IMR-90 (cell line): ENCODE measurements at regions not wholly inside any gene's neighbourhood (a gene's known extent, or its start where the extent isn't known, plus 50 kb on each side); places are given as distances from the start of the nearest gene placed in this dataset.

Source experiments
- ATAC-seq: fragments of 200-7000 bp; cut with Tn5 transposase; 2 replicates; pipeline ENCODE4 v1.9.1; 2020; ENCODE audit warnings: low read depth, mild to moderate bottlenecking, moderate library complexity
- BruUV-seq: library from RNA; stranded (reverse); fragments of 400-500 nt; replicated peaks from 2 replicates; lab custom pipeline; 2021; lab: Mats Ljungman, UMichigan
- CTCF ChIA-PET: fragments of 300-600 bp; formaldehyde crosslinking; extraction: SDS; loops from one replicate; lab custom pipeline; 2021; ENCODE audit warnings: antibody characterized with exemption; lab: Yijun Ruan, JAX
- POLR2A ChIA-PET: fragments of 300-600 bp; sonication (Branson Sonifier 250); formaldehyde crosslinking; loops from one replicate; lab custom pipeline; 2022; ENCODE audit warnings: antibody characterized with exemption; ENCODE audit not compliant: unreplicated experiment; lab: Charles Lee
- DNase-seq: peaks from one replicate; pipeline ENCODE4 v3.0.0; 2013
- H2AFZ ChIP-seq: replicated peaks from 2 replicates; pipeline ENCODE3; 2013; ENCODE audit warnings: low read length, mild to moderate bottlenecking; ENCODE audit not compliant: poor library complexity
- H2AK5ac ChIP-seq: 2 replicates; pipeline ENCODE4 v1.6.1; 2013; ENCODE audit warnings: low read depth, low read length, inconsistent platforms
- H2AK9ac ChIP-seq: replicated peaks from 2 replicates; pipeline ENCODE3; 2013; ENCODE audit warnings: mild to moderate bottlenecking, low read depth, low read length, moderate library complexity; ENCODE audit not compliant: poor library complexity
- H2BK120ac ChIP-seq: 2 replicates; pipeline ENCODE4 v1.6.1; 2013; ENCODE audit warnings: low read depth, low read length, inconsistent platforms
- H2BK15ac ChIP-seq: 3 replicates; pipeline ENCODE4 v1.6.1; 2013; ENCODE audit warnings: low read depth, low read length, inconsistent platforms
- H2BK20ac ChIP-seq: 2 replicates; pipeline ENCODE4 v1.6.1; 2013; ENCODE audit warnings: low read depth, mild to moderate bottlenecking, inconsistent platforms, low read length, moderate library complexity
- H2BK5ac ChIP-seq: 2 replicates; pipeline ENCODE4 v1.6.1; 2013; ENCODE audit warnings: mild to moderate bottlenecking, low read depth, low read length, inconsistent platforms; ENCODE audit not compliant: poor library complexity, severe bottlenecking
- H3K14ac ChIP-seq: replicated peaks from 2 replicates; pipeline ENCODE4 v1.6.1; 2013; ENCODE audit warnings: low read depth, low read length, inconsistent platforms
- H3K18ac ChIP-seq: 2 replicates; pipeline ENCODE4 v1.6.1; 2013; ENCODE audit warnings: low read depth, low read length, control low read depth
- H3K23ac ChIP-seq: 2 replicates; pipeline ENCODE4 v1.6.1; 2013; ENCODE audit warnings: low read depth, low read length, inconsistent platforms
- H3K27ac ChIP-seq: 2 replicates; pipeline ENCODE4 v1.5.1; 2013; ENCODE audit warnings: mild to moderate bottlenecking, control low read depth, low read length; ENCODE audit not compliant: insufficient read depth
- H3K27me3 ChIP-seq: 2 replicates; pipeline ENCODE4 v1.6.1; 2013; ENCODE audit warnings: low read length; ENCODE audit not compliant: control insufficient read depth, insufficient read depth
- H3K36me3 ChIP-seq: 2 replicates; pipeline ENCODE4 v1.6.1; 2013; ENCODE audit warnings: low read length, mixed read lengths; ENCODE audit not compliant: control insufficient read depth, insufficient read depth
- H3K4ac ChIP-seq: 2 replicates; pipeline ENCODE4 v1.6.1; 2013; ENCODE audit warnings: low read depth, low read length, inconsistent platforms
- H3K4me1 ChIP-seq: 2 replicates; pipeline ENCODE4 v1.6.1; 2013; ENCODE audit warnings: low read length, mixed read lengths; ENCODE audit not compliant: control insufficient read depth, insufficient read depth
- H3K4me2 ChIP-seq: 2 replicates; pipeline ENCODE4 v1.6.1; 2013; ENCODE audit warnings: low read depth, mild to moderate bottlenecking, control low read depth, low read length, moderate library complexity
- H3K4me3 ChIP-seq: 2 replicates; pipeline ENCODE4 v1.5.1; 2013; ENCODE audit warnings: low read depth, mild to moderate bottlenecking, control low read depth, low read length, moderate library complexity; ENCODE audit not compliant: insufficient read depth
- H3K56ac ChIP-seq: 2 replicates; pipeline ENCODE4 v1.6.1; 2013; ENCODE audit warnings: low read length, inconsistent platforms; ENCODE audit not compliant: insufficient read depth; ENCODE audit errors: extremely low read depth
- H3K79me1 ChIP-seq, 2 experiments: 2 replicates each; pipeline ENCODE4 v1.6.1; 2013; ENCODE audit warnings: low read length in 2 of 2, inconsistent platforms in 1 of 2, low read depth in 1 of 2
- H3K9ac ChIP-seq: 2 replicates; pipeline ENCODE4 v1.6.1; 2013; ENCODE audit warnings: low read depth, low read length, control low read depth
- H3K9me1 ChIP-seq: 2 replicates; pipeline ENCODE4 v1.6.1; 2013; ENCODE audit warnings: low read length, inconsistent platforms; ENCODE audit not compliant: insufficient read depth
- H3K9me3 ChIP-seq: 2 replicates; pipeline ENCODE4 v1.6.1; 2013; ENCODE audit warnings: low read length; ENCODE audit not compliant: control insufficient read depth, insufficient read depth
- H4K20me1 ChIP-seq: 2 replicates; pipeline ENCODE4 v1.6.1; 2013; ENCODE audit warnings: low read length, inconsistent platforms; ENCODE audit not compliant: insufficient read depth
- H4K5ac ChIP-seq: 2 replicates; pipeline ENCODE4 v1.6.1; 2013; ENCODE audit warnings: mild to moderate bottlenecking, low read depth, low read length, control low read depth
- H4K8ac ChIP-seq, 2 experiments: 2 replicates each; pipeline ENCODE4 v1.6.1; 2013; ENCODE audit warnings: low read depth in 2 of 2, low read length in 2 of 2, control low read depth in 1 of 2, inconsistent platforms in 1 of 2
- H4K91ac ChIP-seq: 2 replicates; pipeline ENCODE4 v1.6.1; 2013; ENCODE audit warnings: low read depth, low read length, inconsistent platforms; ENCODE audit not compliant: insufficient read depth
- BHLHE40 ChIP-seq: fragments of 150-350 bp; IDR thresholded peaks from 2 replicates; pipeline ENCODE4 v1.6.1; 2016; ENCODE audit warnings: mild to moderate bottlenecking, low read depth, low read length
- CEBPB ChIP-seq: IDR thresholded peaks from 2 replicates; pipeline ENCODE4 v1.6.1; 2012; ENCODE audit warnings: low read depth, low read length, improper control_type of control experiment
- CHD1 ChIP-seq: IDR thresholded peaks from 2 replicates; pipeline ENCODE4 v1.6.1; 2012; ENCODE audit warnings: low read depth, low read length, improper control_type of control experiment
- ELK1 ChIP-seq: fragments of 150-350 bp; IDR thresholded peaks from 2 replicates; pipeline ENCODE4 v1.6.1; 2016; ENCODE audit warnings: low read depth, mild to moderate bottlenecking, low read length, moderate library complexity, borderline replicate concordance
- FOS ChIP-seq: fragments of 150-350 bp; IDR thresholded peaks from 2 replicates; pipeline ENCODE4 v1.6.1; 2016; ENCODE audit warnings: low read depth, low read length
- MAFK ChIP-seq: IDR thresholded peaks from 2 replicates; pipeline ENCODE4 v1.6.1; 2012; ENCODE audit warnings: low read depth, low read length, improper control_type of control experiment
- MAZ ChIP-seq: IDR thresholded peaks from 2 replicates; pipeline ENCODE4 v1.6.1; 2012; ENCODE audit warnings: low read depth, mild to moderate bottlenecking, low read length, improper control_type of control experiment, moderate library complexity, borderline replicate concordance
- MXI1 ChIP-seq: IDR thresholded peaks from 2 replicates; pipeline ENCODE4 v1.6.1; 2012; ENCODE audit warnings: low read depth, mild to moderate bottlenecking, low read length, moderate library complexity, borderline replicate concordance
- NFE2L2 ChIP-seq: fragments of 150-350 bp; IDR thresholded peaks from 2 replicates; pipeline ENCODE4 v1.6.1; 2016; ENCODE audit warnings: low read depth, mild to moderate bottlenecking, low read length
- POLR2A ChIP-seq: IDR thresholded peaks from 2 replicates; pipeline ENCODE4 v1.6.1; 2012; ENCODE audit warnings: mild to moderate bottlenecking, low read depth, low read length
- RAD21 ChIP-seq: IDR thresholded peaks from 2 replicates; pipeline ENCODE4 v1.6.1; 2012; ENCODE audit warnings: low read length, improper control_type of control experiment
- RCOR1 ChIP-seq: IDR thresholded peaks from 2 replicates; pipeline ENCODE4 v1.6.1; 2012; ENCODE audit warnings: mild to moderate bottlenecking, low read length, improper control_type of control experiment; ENCODE audit not compliant: insufficient replicate concordance
- RFX5 ChIP-seq: IDR thresholded peaks from 2 replicates; pipeline ENCODE4 v1.8.0; 2012; ENCODE audit warnings: low read depth, mild to moderate bottlenecking, low read length, moderate library complexity
- SMC3 ChIP-seq: fragments of 150-350 bp; IDR thresholded peaks from 2 replicates; pipeline ENCODE4 v1.6.1; 2016; ENCODE audit warnings: low read depth, mild to moderate bottlenecking, antibody characterized with exemption, low read length, moderate library complexity
- WGBS, 2 experiments: methylation state at CpG; one replicate each; pipeline versions ENCODE4 v1.1.5 to v1.1.7; 2013; ENCODE audit warnings: missing lambda C conversion rate in 2 of 2; ENCODE audit not compliant: insufficient read length in 1 of 2; ENCODE audit errors: extremely low coverage in 2 of 2; 5-methylcytosine and 5-hydroxymethylcytosine counted together
- dilution Hi-C: fragments of 300-500 bp; cut with HindIII; formaldehyde crosslinking; loops from one replicate; pipeline ENCODE4 v1.14.3; 2018; ENCODE audit warnings: low sequenced_read_pairs; ENCODE audit not compliant: unreplicated experiment
- in situ Hi-C: fragments of 300-500 bp; cut with MboI; formaldehyde crosslinking; loops from 3 replicates; pipeline ENCODE4 v1.14.3; 2019; ENCODE audit warnings: low sequenced_read_pairs, inconsistent platforms, mixed read lengths
- intact Hi-C: fragments of 100-400 bp; cut with micrococcal nuclease; formaldehyde crosslinking; loops from 2 replicates; pipeline ENCODE4 v1.10.0; 2022
- TF ChIP-seq, protein P1 (sequence below): conservative IDR thresholded peaks from 2 replicates; pipeline ENCODE4 v1.5.1; 2012; ENCODE audit warnings: mild to moderate bottlenecking, low read depth, low read length, improper control_type of control experiment
- TF ChIP-seq, protein P2 (sequence below): fragments of 150-350 bp; IDR thresholded peaks from 2 replicates; pipeline ENCODE4 v1.6.1; 2017; ENCODE audit warnings: mild to moderate bottlenecking, antibody characterized with exemption, low read length, low read depth

- CTCF ChIA-PET, result no interaction called here
- no peak overlapping the region for H3K18ac ChIP-seq
- intact Hi-C loops (no loop called here), dilution Hi-C loops (no loop called here), in situ Hi-C loops (no loop called here)
- no peak overlapping the region for H4K5ac ChIP-seq
- H3K9me3 ChIP-seq, result peaks cover 2% of the 10 kb centered on the region; the same call in 1 of the 2 replicates
- TF ChIP-seq BHLHE40 (no peak), FOS (no peak), MAFK (no peak), NFE2L2 (no peak), CEBPB (no peak), RFX5 (no peak), MAZ (no peak), RAD21 (no peak), ELK1 (no peak), MXI1 (no peak), RCOR1 (no peak), POLR2A (no peak), CHD1 (no peak), SMC3 (no peak)
- TF ChIP-seq, protein P1, sequence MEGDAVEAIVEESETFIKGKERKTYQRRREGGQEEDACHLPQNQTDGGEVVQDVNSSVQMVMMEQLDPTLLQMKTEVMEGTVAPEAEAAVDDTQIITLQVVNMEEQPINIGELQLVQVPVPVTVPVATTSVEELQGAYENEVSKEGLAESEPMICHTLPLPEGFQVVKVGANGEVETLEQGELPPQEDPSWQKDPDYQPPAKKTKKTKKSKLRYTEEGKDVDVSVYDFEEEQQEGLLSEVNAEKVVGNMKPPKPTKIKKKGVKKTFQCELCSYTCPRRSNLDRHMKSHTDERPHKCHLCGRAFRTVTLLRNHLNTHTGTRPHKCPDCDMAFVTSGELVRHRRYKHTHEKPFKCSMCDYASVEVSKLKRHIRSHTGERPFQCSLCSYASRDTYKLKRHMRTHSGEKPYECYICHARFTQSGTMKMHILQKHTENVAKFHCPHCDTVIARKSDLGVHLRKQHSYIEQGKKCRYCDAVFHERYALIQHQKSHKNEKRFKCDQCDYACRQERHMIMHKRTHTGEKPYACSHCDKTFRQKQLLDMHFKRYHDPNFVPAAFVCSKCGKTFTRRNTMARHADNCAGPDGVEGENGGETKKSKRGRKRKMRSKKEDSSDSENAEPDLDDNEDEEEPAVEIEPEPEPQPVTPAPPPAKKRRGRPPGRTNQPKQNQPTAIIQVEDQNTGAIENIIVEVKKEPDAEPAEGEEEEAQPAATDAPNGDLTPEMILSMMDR, result no peak
- TF ChIP-seq, protein P2, sequence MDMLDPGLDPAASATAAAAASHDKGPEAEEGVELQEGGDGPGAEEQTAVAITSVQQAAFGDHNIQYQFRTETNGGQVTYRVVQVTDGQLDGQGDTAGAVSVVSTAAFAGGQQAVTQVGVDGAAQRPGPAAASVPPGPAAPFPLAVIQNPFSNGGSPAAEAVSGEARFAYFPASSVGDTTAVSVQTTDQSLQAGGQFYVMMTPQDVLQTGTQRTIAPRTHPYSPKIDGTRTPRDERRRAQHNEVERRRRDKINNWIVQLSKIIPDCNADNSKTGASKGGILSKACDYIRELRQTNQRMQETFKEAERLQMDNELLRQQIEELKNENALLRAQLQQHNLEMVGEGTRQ, result no peak
- no peak overlapping the region for H2BK120ac ChIP-seq
- WGBS, 2 experiments, result no CpG with 5 or more reads among the region's 3 CpGs
- BruUV-seq, result no TSS peak
- no peak overlapping the region for H2AK9ac ChIP-seq
- H3K4me3 ChIP-seq, result no peak overlapping the region
- H4K20me1 ChIP-seq, result no peaks in the 10 kb centered on the region
- H2AFZ ChIP-seq, result no peak overlapping the region
- H4K91ac ChIP-seq, result no peak overlapping the region
- no peak overlapping the region for H3K4ac ChIP-seq
- no peak for DNase-seq
- no peak overlapping the region for H3K23ac ChIP-seq
- H3K4me1 ChIP-seq, result no peaks in the 10 kb centered on the region
- H3K27me3 ChIP-seq, result peaks cover 22% of the 10 kb centered on the region
- POLR2A ChIA-PET, result no interaction called here
- H3K14ac ChIP-seq, result no peak overlapping the region
- no peaks in the 10 kb centered on the region for H3K79me1 ChIP-seq
- no peaks in the 10 kb centered on the region for H3K9me1 ChIP-seq
- no peak overlapping the region for H3K27ac ChIP-seq
- no peaks in the 10 kb centered on the region for H3K36me3 ChIP-seq
- H2BK20ac ChIP-seq, result no peak overlapping the region
- H3K9ac ChIP-seq, result no peak overlapping the region
- ATAC-seq, result no peak
- H3K56ac ChIP-seq, result no peak overlapping the region
- H4K8ac ChIP-seq, result no peak overlapping the region
- no peak overlapping the region for H2AK5ac ChIP-seq
- H2BK15ac ChIP-seq, result no peak overlapping the region
- H2BK5ac ChIP-seq, result no peak overlapping the region
- no peak overlapping the region for H3K4me2 ChIP-seq
These were observed 130.1 kb upstream of the ERG start for GRCh38 chr21:38628349-38628748.
